Suprapubic skin (tissue), 4 donors: ENCODE measurements at regions not wholly inside any gene's neighbourhood (a gene's known extent, or its start where the extent isn't known, plus 50 kb on each side); places are given as distances from the start of the nearest gene placed in this dataset.

Experiments
- DNase-seq, 2 donors: peaks; one replicate each; pipeline ENCODE4 v3.0.0-alpha.2; 2019; ENCODE audit warnings: low spot score in 2 of 2
- H3K27ac ChIP-seq: fragments of 200-600 bp; sonication (generic); one replicate; pipeline ENCODE4 v1.5.1; 2019
- H3K27me3 ChIP-seq: fragments of 200-600 bp; sonication (generic); one replicate; pipeline ENCODE4 v1.5.1; 2019
- H3K36me3 ChIP-seq: fragments of 200-600 bp; sonication (generic); one replicate; pipeline ENCODE4 v1.5.1; 2019
- H3K4me1 ChIP-seq: fragments of 200-600 bp; sonication (generic); one replicate; pipeline ENCODE4 v1.5.1; 2019
- H3K4me3 ChIP-seq: fragments of 200-600 bp; sonication (generic); one replicate; pipeline ENCODE4 v1.5.1; 2019; ENCODE audit warnings: mild to moderate bottlenecking
- H3K9me3 ChIP-seq: fragments of 200-600 bp; sonication (generic); one replicate; pipeline ENCODE4 v1.5.1; 2019
- EP300 ChIP-seq: sonication (generic); formaldehyde crosslinking; IDR thresholded peaks from one replicate; pipeline ENCODE4 v1.6.1; 2017; ENCODE audit warnings: antibody characterized with exemption
- POLR2A ChIP-seq, 2 donors: fragments of 450-650 bp; IDR thresholded peaks; one replicate each; pipeline ENCODE4 v1.6.1; 2017; ENCODE audit warnings: antibody characterized with exemption in 2 of 2, mild to moderate bottlenecking in 2 of 2, moderate library complexity in 2 of 2
- POLR2AphosphoS5 ChIP-seq, 3 donors: sonication (generic); formaldehyde crosslinking; IDR thresholded peaks; one replicate each; pipeline ENCODE4 v1.6.1; 2017; ENCODE audit warnings: antibody characterized with exemption in 3 of 3
- WGBS: methylation state at CpG from one replicate; pipeline ENCODE4 v1.1.5; 2018; 5-methylcytosine and 5-hydroxymethylcytosine counted together
- TF ChIP-seq, protein P1 (sequence below), 2 donors: fragments of 200-600 bp in 1 of 2; fragments of 450-650 bp in 1 of 2; sonication (generic) in 1 of 2; IDR thresholded peaks; one replicate each; pipeline ENCODE4 v1.5.1; 2016 to 2019; ENCODE audit warnings: antibody characterized with exemption in 2 of 2, mild to moderate bottlenecking in 1 of 2, moderate library complexity in 1 of 2

DNA sequence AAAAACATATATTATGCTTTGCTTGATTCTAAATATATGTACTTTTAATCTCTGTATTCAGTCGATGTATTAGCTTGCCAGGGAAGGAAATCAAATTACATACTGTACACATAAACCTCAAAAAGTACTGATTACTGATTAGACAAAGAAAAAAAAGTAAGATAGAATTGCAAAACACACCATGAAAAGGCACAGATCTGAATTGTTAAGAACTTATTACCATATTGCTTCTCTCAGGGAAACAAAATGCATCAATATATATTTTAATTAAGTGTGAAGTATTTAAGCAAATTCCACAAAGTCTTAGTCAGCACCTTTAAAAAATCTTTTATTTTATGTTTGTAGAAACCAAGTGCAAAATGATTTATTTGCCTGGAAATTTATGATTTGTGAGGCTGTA is 309.3 kb downstream of the RNF144A start:
- Histone ChIP-seq H3K4me3 (no peak overlapping the region), H3K27ac (no peak overlapping the region), H3K4me1 (no peaks in the 10 kb centered on the region), H3K36me3 (no peaks in the 10 kb centered on the region), H3K9me3 (peaks cover 5% of the 10 kb centered on the region), H3K27me3 (no peaks in the 10 kb centered on the region)
- DNase-seq = no peak
- TF ChIP-seq, protein P1, sequence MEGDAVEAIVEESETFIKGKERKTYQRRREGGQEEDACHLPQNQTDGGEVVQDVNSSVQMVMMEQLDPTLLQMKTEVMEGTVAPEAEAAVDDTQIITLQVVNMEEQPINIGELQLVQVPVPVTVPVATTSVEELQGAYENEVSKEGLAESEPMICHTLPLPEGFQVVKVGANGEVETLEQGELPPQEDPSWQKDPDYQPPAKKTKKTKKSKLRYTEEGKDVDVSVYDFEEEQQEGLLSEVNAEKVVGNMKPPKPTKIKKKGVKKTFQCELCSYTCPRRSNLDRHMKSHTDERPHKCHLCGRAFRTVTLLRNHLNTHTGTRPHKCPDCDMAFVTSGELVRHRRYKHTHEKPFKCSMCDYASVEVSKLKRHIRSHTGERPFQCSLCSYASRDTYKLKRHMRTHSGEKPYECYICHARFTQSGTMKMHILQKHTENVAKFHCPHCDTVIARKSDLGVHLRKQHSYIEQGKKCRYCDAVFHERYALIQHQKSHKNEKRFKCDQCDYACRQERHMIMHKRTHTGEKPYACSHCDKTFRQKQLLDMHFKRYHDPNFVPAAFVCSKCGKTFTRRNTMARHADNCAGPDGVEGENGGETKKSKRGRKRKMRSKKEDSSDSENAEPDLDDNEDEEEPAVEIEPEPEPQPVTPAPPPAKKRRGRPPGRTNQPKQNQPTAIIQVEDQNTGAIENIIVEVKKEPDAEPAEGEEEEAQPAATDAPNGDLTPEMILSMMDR (IDR thresholded peaks at IDR 0.05) = no peak
- TF ChIP-seq EP300 (no peak), POLR2AphosphoS5 (IDR thresholded peaks at IDR 0.05) (no peak), POLR2A (IDR thresholded peaks at IDR 0.05) (no peak)
- WGBS = 13% methylated on average over 1 of the region's 1 CpG

DNA sequence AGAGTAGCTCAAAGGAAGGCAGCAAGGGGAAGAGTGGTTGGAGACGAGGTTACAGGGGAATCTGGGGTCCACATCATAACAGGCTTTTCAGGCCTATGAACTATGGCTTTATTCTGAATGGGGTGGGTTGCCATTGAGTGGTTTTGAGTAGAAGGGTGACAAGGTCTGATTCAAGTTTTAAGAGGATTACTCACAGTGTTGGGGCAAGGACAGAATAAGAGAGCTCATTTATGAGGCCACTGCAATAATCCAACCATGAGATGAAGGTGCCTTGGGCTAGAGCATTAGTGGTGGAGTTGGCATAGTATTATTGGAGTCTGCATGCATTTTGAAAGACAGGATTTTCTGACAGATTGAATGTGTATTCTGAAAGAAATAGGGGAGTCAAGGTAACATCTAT is 315.9 kb downstream of the RNF144A start:
- no peak overlapping the region for H3K27ac ChIP-seq
- TF ChIP-seq POLR2A (IDR thresholded peaks at IDR 0.05) = no peak
- no peak for TF ChIP-seq EP300
- TF ChIP-seq, protein P1 (IDR thresholded peaks at IDR 0.05) = no peak
- TF ChIP-seq POLR2AphosphoS5 (IDR thresholded peaks at IDR 0.05) = no peak
- no peaks in the 10 kb centered on the region for H3K9me3 ChIP-seq
- WGBS = 70% methylated on average over 1 of the region's 1 CpG
- no peak for DNase-seq
- H3K27me3 ChIP-seq = no peaks in the 10 kb centered on the region
- no peaks in the 10 kb centered on the region for H3K36me3 ChIP-seq
- no peaks in the 10 kb centered on the region for H3K4me1 ChIP-seq
- H3K4me3 ChIP-seq = no peak overlapping the region

DNA sequence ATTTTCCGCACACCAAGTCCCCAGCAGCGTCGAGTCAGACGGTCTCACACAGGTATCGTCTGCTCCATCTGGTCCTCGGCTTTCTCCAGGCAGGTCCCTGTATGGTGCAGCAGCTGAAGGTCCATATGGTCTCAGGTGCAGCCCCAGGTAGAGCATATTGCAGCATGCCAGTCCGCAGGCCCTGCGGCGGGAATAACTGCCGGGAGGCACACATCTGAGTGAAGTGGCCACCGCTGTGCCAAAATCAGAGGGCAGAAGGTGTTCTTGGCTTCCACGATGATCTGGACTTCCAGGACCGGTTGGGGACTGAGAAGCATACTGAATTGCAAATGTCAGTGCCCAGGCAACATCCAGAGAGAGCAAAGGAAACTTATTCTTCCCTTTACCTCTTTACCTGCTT is 320.3 kb downstream of the RNF144A start:
- no peak for DNase-seq
- H3K27ac ChIP-seq = no peak overlapping the region
- H3K4me1 ChIP-seq = no peaks in the 10 kb centered on the region
- WGBS = 95% methylated on average over 11 of the region's 13 CpGs
- TF ChIP-seq POLR2A (IDR thresholded peaks at IDR 0.05) (no peak), POLR2AphosphoS5 (IDR thresholded peaks at IDR 0.05) (no peak), EP300 (no peak)
- TF ChIP-seq, protein P1 (IDR thresholded peaks at IDR 0.05) = no peak
- no peaks in the 10 kb centered on the region for H3K27me3 ChIP-seq
- H3K36me3 ChIP-seq = no peaks in the 10 kb centered on the region
- no peak overlapping the region for H3K4me3 ChIP-seq
- no peaks in the 10 kb centered on the region for H3K9me3 ChIP-seq

DNA sequence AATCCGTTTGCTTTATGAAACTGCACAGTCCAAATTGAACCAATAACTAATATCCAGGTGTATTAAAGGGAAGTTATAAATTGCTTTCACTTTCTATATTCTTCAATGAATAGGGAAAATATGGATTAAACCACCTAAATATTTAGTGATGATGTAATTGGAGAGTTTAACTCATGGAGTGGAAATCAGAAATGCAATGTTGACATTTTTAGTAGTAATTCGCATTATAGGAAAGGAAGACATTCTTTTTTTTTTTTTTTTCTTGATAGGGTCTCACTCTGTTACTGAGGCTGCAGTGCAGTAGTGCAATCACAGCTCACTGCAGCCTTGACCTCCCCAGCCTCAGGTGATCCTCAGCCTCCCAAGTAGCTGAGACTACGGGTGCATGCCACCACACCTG is 321.9 kb downstream of the RNF144A start:
- Histone ChIP-seq H3K4me1 (no peaks in the 10 kb centered on the region), H3K36me3 (no peaks in the 10 kb centered on the region), H3K27ac (no peak overlapping the region), H3K9me3 (no peaks in the 10 kb centered on the region), H3K27me3 (no peaks in the 10 kb centered on the region), H3K4me3 (no peak overlapping the region)
- 78% methylated on average over 3 of the region's 3 CpGs for WGBS
- no peak for DNase-seq
- no peak for TF ChIP-seq EP300
- no peak for TF ChIP-seq POLR2AphosphoS5 (IDR thresholded peaks at IDR 0.05)
- TF ChIP-seq POLR2A (IDR thresholded peaks at IDR 0.05) = no peak
- TF ChIP-seq, protein P1 (IDR thresholded peaks at IDR 0.05) = no peak

DNA sequence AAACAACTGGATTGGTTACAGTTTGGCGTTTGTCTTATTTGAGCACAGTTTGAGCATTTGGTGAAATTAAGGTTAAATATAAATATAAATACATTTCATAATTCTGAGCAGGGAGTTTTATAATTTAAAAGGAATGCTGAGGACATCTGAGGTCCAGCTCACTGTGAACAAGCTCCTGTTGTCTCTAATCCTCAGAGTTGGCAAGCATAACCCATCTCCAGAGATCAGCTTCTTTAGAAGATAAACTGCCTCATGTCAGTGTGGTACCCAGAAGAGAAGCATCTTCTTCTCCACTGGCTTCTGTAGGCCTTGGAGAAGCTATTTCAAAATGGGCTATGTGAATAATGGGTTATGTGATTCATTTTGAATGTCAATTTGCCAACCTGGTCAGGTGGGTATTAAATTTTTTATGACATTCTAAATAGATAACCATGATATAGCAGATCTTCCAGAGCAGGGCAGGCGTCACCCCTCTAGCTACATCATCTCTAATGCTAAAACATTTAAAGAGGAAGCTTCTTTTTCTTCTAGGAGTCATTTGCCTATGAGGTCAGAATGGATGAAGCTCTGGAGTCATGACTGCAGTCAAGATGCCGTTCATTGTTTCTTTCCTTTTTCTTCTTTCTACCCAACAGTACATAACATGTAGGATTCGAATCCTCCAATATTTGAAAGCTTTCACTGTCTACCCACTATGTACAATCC is 324.0 kb downstream of the RNF144A start:
- no peak for TF ChIP-seq EP300
- no peak for TF ChIP-seq POLR2A (IDR thresholded peaks at IDR 0.05)
- TF ChIP-seq, protein P1 (IDR thresholded peaks at IDR 0.05) = no peak
- TF ChIP-seq POLR2AphosphoS5 (IDR thresholded peaks at IDR 0.05) = no peak
- H3K4me1 ChIP-seq = no peaks in the 10 kb centered on the region
- H3K27me3 ChIP-seq = no peaks in the 10 kb centered on the region
- WGBS = 85% methylated on average over 4 of the region's 4 CpGs
- no peak overlapping the region for H3K4me3 ChIP-seq
- DNase-seq = no peak
- H3K27ac ChIP-seq = no peak overlapping the region
- no peaks in the 10 kb centered on the region for H3K9me3 ChIP-seq
- no peaks in the 10 kb centered on the region for H3K36me3 ChIP-seq
